ENCODE measurements at regions not wholly inside any gene's neighbourhood (a gene's known extent, or its start where the extent isn't known, plus 50 kb on each side); places are given as distances from the start of the nearest gene placed in this dataset.

GRCh38 chr9:120338340-120338739 is 241.6 kb downstream of the CDK5RAP2 start:
- TF ChIP-seq CTCF (conservative IDR thresholded peaks at IDR 0.05; ENCODE audit: low read length) (0 out of 2 replicates have a peak, but pooled peaks have one; percentile 18), EZH2phosphoT487 (IDR thresholded peaks at IDR 0.05; ENCODE audit: borderline replicate concordance, low read depth, low read length) (no peak)

All from OCI-LY7 (cell line).